Fibroblast of lung (primary cell): ENCODE measurements at regions not wholly inside any gene's neighbourhood (a gene's known extent, or its start where the extent isn't known, plus 50 kb on each side); places are given as distances from the start of the nearest gene placed in this dataset.

Experiments
- EZH2 ChIP-seq: IDR thresholded peaks from 2 replicates; pipeline ENCODE4 v1.5.1; 2012; ENCODE audit warnings: low read length, control low read depth, mild to moderate bottlenecking; ENCODE audit errors: missing control alignments
- TF ChIP-seq, protein P1 (sequence below), 2 donors: IDR thresholded peaks in 1 of 2; conservative IDR thresholded peaks in 1 of 2; 1 replicate in 1 of 2; 2 replicates in 1 of 2; pipeline ENCODE4 v1.5.1; 2011 to 2012; ENCODE audit warnings: low read length in 2 of 2, control low read depth in 1 of 2, inconsistent platforms in 1 of 2, low read depth in 1 of 2, mild to moderate bottlenecking in 1 of 2

DNA sequence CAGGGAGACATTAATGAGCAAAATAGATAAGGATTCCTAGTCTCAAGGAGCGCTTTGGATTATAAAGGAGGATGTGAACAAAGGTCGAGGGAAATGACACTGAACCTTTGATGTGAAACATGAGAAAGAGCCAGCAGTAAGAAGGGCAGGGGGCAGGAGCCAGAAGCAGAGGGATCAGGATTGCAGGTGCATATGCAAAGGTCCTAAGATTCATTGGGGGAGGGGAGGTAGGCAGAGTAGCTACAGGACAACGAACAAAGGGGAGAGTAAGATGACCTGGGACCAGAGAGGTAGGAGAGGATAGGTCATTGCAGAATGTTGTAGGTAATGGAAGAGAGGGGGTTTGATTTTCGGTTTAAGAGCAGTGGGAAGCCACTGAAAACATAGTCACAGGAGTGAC is 129.2 kb upstream of the TRPM3 start:
- TF ChIP-seq, protein P1, sequence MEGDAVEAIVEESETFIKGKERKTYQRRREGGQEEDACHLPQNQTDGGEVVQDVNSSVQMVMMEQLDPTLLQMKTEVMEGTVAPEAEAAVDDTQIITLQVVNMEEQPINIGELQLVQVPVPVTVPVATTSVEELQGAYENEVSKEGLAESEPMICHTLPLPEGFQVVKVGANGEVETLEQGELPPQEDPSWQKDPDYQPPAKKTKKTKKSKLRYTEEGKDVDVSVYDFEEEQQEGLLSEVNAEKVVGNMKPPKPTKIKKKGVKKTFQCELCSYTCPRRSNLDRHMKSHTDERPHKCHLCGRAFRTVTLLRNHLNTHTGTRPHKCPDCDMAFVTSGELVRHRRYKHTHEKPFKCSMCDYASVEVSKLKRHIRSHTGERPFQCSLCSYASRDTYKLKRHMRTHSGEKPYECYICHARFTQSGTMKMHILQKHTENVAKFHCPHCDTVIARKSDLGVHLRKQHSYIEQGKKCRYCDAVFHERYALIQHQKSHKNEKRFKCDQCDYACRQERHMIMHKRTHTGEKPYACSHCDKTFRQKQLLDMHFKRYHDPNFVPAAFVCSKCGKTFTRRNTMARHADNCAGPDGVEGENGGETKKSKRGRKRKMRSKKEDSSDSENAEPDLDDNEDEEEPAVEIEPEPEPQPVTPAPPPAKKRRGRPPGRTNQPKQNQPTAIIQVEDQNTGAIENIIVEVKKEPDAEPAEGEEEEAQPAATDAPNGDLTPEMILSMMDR (conservative IDR thresholded peaks at IDR 0.05 in 1 of 2, IDR thresholded peaks at IDR 0.05 in 1 of 2; ENCODE audit: low read depth in 1 of 2, low read length in 2 of 2) = no peak
- TF ChIP-seq EZH2 = no peak
